ENCODE measurements at regions not wholly inside any gene's neighbourhood (a gene's known extent, or its start where the extent isn't known, plus 50 kb on each side); places are given as distances from the start of the nearest gene placed in this dataset.
A peak's percentile ranks its signal among the peaks of the same experiment; 100 is the strongest.
"Not testable (repeated sequence)": the region's sequence is repeated elsewhere in the genome, so short reads cannot be mapped to it uniquely, and the experiment has no call there.

GRCh38 chr15:59797756-59798604 is 108.9 kb upstream of the BNIP2 start:
- no peaks in the 10 kb centered on the region for H3K9me3 ChIP-seq
- WGBS, 5 donors = 71 to 82% (median 78%) methylated on average over 3 of the region's 3 CpGs

DNA sequence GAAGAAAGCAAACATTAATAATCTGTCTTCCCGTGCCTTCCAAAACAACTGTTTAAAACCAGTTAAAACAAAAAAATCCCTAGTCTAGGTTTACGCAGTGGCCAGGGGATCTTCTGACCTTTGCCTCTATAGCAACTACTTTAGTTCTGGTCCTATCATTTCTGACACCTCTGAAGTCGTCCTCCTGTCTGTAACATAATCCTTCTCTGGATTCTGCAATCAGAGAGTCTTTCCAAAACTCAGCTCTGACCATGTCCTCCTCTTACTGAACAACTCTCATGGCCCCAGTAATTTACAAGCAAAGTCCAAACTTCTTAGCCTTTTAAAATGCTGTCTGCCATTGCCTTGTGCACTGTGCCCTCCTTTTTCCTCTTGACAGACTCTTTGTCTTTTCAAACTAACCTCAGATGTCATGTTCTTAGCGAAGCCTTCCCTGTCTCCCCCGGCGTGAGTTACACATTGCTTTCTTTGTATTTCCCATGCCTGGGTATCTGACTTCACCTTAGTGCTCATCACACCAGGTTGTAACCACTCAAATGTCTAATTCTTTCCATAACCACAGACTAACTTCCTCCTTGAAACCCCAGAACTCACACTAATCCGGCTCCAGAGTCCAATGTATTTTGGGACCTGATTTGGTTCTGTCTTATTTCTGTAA is 105.2 kb upstream of the BNIP2 start:
- Histone ChIP-seq H3K36me3 (no peaks in the 10 kb centered on the region), H3K9me3 (no peaks in the 10 kb centered on the region), H3K27me3 (peaks cover 0 to 45% (median 12%) of the 10 kb centered on the region in 3 donors), H3K4me1 (no peaks in the 10 kb centered on the region), H3K27ac (no peak overlapping the region), H3K4me3 (no peak overlapping the region)
- DNase-seq = no peak
- WGBS, 5 donors = 35 to 43% (median 38%) methylated on average over 7 of the region's 7 CpGs
- intact Hi-C loops (cut with DNase I; ENCODE audit: low total_unique reads) = no loop called here
- TF ChIP-seq EP300 (IDR thresholded peaks at IDR 0.05) = no peak

More at GRCh38 chr15:59797756-59798604, 108.9 kb upstream of the BNIP2 start:
- Histone ChIP-seq H3K27ac (no peak overlapping the region), H3K27me3 (peaks cover 0 to 19% (median 0%) of the 10 kb centered on the region in 3 donors), H3K4me3 (no peak overlapping the region), H3K4me1 (no peaks in the 10 kb centered on the region), H3K36me3 (no peaks in the 10 kb centered on the region)
- DNase-seq = no peak
- intact Hi-C loops (cut with DNase I; ENCODE audit: low total_unique reads) = no loop called here
- TF ChIP-seq EP300 (IDR thresholded peaks at IDR 0.05) = no peak

DNA sequence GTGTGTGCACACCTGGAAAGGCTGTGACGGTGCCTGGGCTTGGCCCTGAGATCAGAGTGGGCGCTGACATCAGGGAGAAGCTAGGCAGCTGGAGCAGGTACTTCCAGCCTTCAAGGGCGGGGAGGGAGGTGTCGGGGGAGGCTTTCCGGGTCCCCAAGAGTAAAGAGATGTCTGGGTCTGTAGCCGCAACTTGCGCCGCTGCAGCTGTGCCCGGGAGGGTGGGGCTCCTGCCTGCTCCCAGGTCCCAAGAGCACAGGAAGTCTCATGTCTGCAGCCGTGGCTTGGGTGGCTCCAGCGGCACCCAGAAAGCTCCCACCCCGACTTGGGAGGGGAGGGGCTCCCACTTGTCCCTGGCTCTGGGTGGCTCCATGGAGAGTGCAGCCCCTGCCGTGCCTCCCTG is 103.2 kb upstream of the BNIP2 start:
- Histone ChIP-seq H3K4me1 (no peaks in the 10 kb centered on the region), H3K4me3 (no peak overlapping the region), H3K27ac (no peak overlapping the region), H3K27me3 (peaks cover 0 to 45% (median 12%) of the 10 kb centered on the region in 3 donors), H3K9me3 (no peaks in the 10 kb centered on the region), H3K36me3 (no peaks in the 10 kb centered on the region)
- intact Hi-C loops (cut with DNase I; ENCODE audit: low total_unique reads) = no loop called here
- DNase-seq = peak in 1 of 2 donors; percentile 6
- TF ChIP-seq POLR2A (IDR thresholded peaks at IDR 0.05) (no peak), EP300 (IDR thresholded peaks at IDR 0.05) (no peak), POLR2AphosphoS5 (IDR thresholded peaks at IDR 0.05) (no peak)
- TF ChIP-seq, protein P1, sequence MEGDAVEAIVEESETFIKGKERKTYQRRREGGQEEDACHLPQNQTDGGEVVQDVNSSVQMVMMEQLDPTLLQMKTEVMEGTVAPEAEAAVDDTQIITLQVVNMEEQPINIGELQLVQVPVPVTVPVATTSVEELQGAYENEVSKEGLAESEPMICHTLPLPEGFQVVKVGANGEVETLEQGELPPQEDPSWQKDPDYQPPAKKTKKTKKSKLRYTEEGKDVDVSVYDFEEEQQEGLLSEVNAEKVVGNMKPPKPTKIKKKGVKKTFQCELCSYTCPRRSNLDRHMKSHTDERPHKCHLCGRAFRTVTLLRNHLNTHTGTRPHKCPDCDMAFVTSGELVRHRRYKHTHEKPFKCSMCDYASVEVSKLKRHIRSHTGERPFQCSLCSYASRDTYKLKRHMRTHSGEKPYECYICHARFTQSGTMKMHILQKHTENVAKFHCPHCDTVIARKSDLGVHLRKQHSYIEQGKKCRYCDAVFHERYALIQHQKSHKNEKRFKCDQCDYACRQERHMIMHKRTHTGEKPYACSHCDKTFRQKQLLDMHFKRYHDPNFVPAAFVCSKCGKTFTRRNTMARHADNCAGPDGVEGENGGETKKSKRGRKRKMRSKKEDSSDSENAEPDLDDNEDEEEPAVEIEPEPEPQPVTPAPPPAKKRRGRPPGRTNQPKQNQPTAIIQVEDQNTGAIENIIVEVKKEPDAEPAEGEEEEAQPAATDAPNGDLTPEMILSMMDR (IDR thresholded peaks at IDR 0.05) = no peak
- WGBS, 5 donors = 69 to 83% (median 75%) methylated on average over 7 to 13 of the region's 13 CpGs

DNA sequence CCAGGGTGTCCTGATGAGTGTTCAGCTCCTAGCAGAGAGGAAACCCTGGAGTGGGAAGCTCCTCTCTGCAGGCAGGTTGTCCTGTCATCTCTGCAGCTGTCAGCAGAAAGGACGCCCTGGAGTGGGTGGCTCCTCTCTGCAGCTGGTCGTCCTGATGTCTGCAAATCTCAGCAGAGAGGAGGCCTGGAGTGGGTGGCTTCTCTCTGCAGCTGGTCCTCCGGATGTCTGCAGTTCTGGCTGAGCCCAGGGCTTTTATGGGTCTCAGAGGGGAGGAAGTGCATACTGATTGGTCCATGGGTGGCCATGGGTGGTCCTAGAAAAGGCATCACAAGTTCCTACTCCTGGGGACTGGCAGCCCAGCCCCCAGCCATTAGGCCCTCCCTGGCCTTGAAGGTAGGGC is 102.6 kb upstream of the BNIP2 start:
- H3K27ac ChIP-seq = no peak overlapping the region
- no peak overlapping the region for H3K4me3 ChIP-seq
- WGBS, 5 donors = 66 to 81% (median 71%) methylated on average over 1 to 3 of the region's 3 CpGs
- no peaks in the 10 kb centered on the region for H3K9me3 ChIP-seq
- no peaks in the 10 kb centered on the region for H3K4me1 ChIP-seq
- TF ChIP-seq, protein P1 (IDR thresholded peaks at IDR 0.05) = no peak
- TF ChIP-seq POLR2AphosphoS5 (IDR thresholded peaks at IDR 0.05) (no peak), EP300 (IDR thresholded peaks at IDR 0.05) (no peak), POLR2A (IDR thresholded peaks at IDR 0.05) (no peak)
- H3K27me3 ChIP-seq = peaks cover 0 to 45% (median 12%) of the 10 kb centered on the region in 3 donors
- no peak for DNase-seq
- intact Hi-C loops (cut with DNase I; ENCODE audit: low total_unique reads) = no loop called here
- H3K36me3 ChIP-seq = no peaks in the 10 kb centered on the region

GRCh38 chr15:59791079-59791478 is 102.0 kb upstream of the BNIP2 start:
- WGBS, 5 donors = 50 to 89% (median 74%) methylated on average over 1 to 5 of the region's 5 CpGs

GRCh38 chr15:59786466-59786865 is 97.3 kb upstream of the BNIP2 start:
- peaks cover 0 to 27% (median 12%) of the 10 kb centered on the region in 3 donors for H3K27me3 ChIP-seq
- H3K4me3 ChIP-seq; intact Hi-C loops (cut with DNase I; ENCODE audit: low total_unique reads); H3K27ac ChIP-seq; H3K36me3 ChIP-seq; H3K9me3 ChIP-seq; H3K4me1 ChIP-seq; DNase-seq: not testable (repeated sequence)
- 92 to 98% (median 95%) methylated on average over 3 of the region's 3 CpGs for WGBS, 5 donors

More at GRCh38 chr15:59791079-59791478, 102.0 kb upstream of the BNIP2 start:
- Histone ChIP-seq H3K4me3 (no peak overlapping the region), H3K27ac (no peak overlapping the region), H3K27me3 (peaks cover 0 to 40% (median 12%) of the 10 kb centered on the region in 3 donors), H3K36me3 (no peaks in the 10 kb centered on the region), H3K4me1 (no peaks in the 10 kb centered on the region), H3K9me3 (no peaks in the 10 kb centered on the region)
- no peak for DNase-seq
- intact Hi-C loops (cut with DNase I; ENCODE audit: low total_unique reads) = no loop called here
- TF ChIP-seq POLR2A (IDR thresholded peaks at IDR 0.05) (no peak), POLR2AphosphoS5 (IDR thresholded peaks at IDR 0.05) (no peak), EP300 (IDR thresholded peaks at IDR 0.05) (no peak)
- TF ChIP-seq, protein P1 (IDR thresholded peaks at IDR 0.05) = no peak

DNA sequence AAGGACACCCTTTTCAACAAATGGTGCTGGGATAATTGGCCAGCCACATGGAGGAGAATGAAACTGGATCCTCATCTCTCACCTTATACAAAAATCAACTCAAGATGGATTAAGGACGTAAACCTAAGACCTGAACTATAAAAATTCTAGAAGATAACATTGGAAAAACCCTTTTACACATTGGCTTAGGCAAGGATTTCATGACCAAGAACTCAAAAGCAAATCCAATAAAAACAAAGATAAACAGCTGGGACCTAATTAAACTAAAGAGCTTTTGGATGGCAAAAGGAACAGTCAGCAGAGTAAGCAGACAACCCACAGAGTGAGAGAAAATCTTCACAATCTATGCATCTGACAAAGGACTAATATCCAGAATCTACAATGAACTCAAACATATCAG is 96.9 kb upstream of the BNIP2 start:
- DNase-seq; H3K9me3 ChIP-seq; H3K27ac ChIP-seq; H3K4me3 ChIP-seq; H3K4me1 ChIP-seq; H3K36me3 ChIP-seq; intact Hi-C loops (cut with DNase I; ENCODE audit: low total_unique reads): not testable (repeated sequence)
- peaks cover 0 to 22% (median 12%) of the 10 kb centered on the region in 3 donors for H3K27me3 ChIP-seq
- WGBS, 5 donors = 73 to 88% (median 83%) methylated on average over 1 of the region's 1 CpG
